ENCODE measurements at regions not wholly inside any gene's neighbourhood (a gene's known extent, or its start where the extent isn't known, plus 50 kb on each side); places are given as distances from the start of the nearest gene placed in this dataset.

- peaks cover 0 to 4% of the 10 kb centered on the region in 2 donors for H3K36me3 Mint-ChIP-seq
- DNase-seq, result no peak
- H3K27ac Mint-ChIP-seq, result peak overlapping the region in 1 of 6 donors; percentile 8
- peaks cover 14 to 36% (median 26%) of the 10 kb centered on the region in 7 donors for H3K9me3 Mint-ChIP-seq
- H3K4me3 Mint-ChIP-seq, result no peak overlapping the region
- H3K27me3 Mint-ChIP-seq, result no peaks in the 10 kb centered on the region
- ATAC-seq (ENCODE audit: low read depth in 2 of 2), result no peak
- H3K4me1 Mint-ChIP-seq, result no peaks in the 10 kb centered on the region
Measured at GRCh38 chr1:239505094-239505493, 118.7 kb downstream of the CHRM3 start.

GRCh38 chr1:239507826-239508225 lies 121.5 kb downstream of the CHRM3 start:
- Mint-ChIP-seq H3K27me3 (no peaks in the 10 kb centered on the region), H3K4me3 (no peak overlapping the region), H3K4me1 (no peaks in the 10 kb centered on the region), H3K36me3 (peaks cover 0 to 4% of the 10 kb centered on the region in 2 donors), H3K27ac (no peak overlapping the region), H3K9me3 (peaks cover 10 to 36% (median 26%) of the 10 kb centered on the region in 7 donors)
- DNase-seq (no peak), ATAC-seq (ENCODE audit: low read depth in 2 of 2) (no peak)

DNA sequence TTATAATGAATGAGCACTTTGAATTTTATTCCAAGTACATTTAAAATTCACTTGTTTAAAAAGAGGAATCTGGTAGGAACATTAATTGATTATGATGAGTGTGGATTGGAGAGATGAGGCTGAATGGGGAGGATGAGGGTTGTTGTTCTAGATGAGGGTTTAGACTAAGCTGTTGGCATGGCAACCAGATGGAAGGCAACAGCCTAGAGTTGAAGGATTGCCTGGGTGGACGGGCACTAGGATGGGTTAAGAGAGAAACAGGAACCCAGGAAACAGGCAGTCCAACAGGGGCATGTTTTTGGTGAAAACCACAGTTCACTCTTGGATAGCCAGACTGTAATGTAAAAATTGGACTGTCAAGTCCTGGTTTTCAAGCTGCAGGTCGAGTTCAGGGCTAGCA lies 125.5 kb downstream of the CHRM3 start:
- no peak for ATAC-seq (ENCODE audit: low read depth in 2 of 2)

GRCh38 chr1:239516579-239516978 lies 130.2 kb downstream of the CHRM3 start:
- no peak overlapping the region for H3K27ac Mint-ChIP-seq
- H3K9me3 Mint-ChIP-seq, result no peaks in the 10 kb centered on the region
- ATAC-seq (ENCODE audit: low read depth in 2 of 2), result no peak
- H3K4me3 Mint-ChIP-seq, result no peak overlapping the region
- no peaks in the 10 kb centered on the region for H3K36me3 Mint-ChIP-seq
- H3K27me3 Mint-ChIP-seq, result no peaks in the 10 kb centered on the region
- DNase-seq, result no peak
- H3K4me1 Mint-ChIP-seq, result no peaks in the 10 kb centered on the region

More for the DNA sequence above, 125.5 kb downstream of the CHRM3 start:
- Mint-ChIP-seq H3K9me3 (peaks cover 1 to 11% (median 7%) of the 10 kb centered on the region in 7 donors), H3K27me3 (no peaks in the 10 kb centered on the region), H3K36me3 (no peaks in the 10 kb centered on the region), H3K4me3 (no peak overlapping the region), H3K27ac (no peak overlapping the region), H3K4me1 (no peaks in the 10 kb centered on the region)
- no peak for DNase-seq

DNA sequence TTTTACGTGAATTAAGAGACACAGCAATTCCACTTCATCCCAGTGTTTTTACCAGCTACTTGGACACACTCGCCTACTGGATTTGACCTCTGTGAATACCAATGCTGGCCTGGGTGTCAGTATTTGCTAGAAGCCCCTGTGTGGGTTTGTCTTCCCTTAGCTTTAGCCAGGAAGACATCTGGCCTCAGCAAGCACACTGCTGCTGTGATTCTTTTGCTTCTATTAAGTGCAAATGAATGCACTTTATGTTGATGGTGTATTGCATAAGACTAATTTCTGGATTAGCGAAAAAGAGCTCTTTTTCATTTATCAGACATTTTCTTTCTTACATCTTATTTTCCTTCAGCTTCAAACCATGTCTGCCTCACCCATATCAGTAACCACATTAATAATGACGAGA lies 140.0 kb downstream of the CHRM3 start:
- Mint-ChIP-seq H3K36me3 (no peaks in the 10 kb centered on the region), H3K27ac (no peak overlapping the region), H3K4me3 (no peak overlapping the region), H3K27me3 (no peaks in the 10 kb centered on the region), H3K4me1 (no peaks in the 10 kb centered on the region), H3K9me3 (no peaks in the 10 kb centered on the region)
- ATAC-seq (ENCODE audit: low read depth in 2 of 2), result no peak
- DNase-seq, result no peak

GRCh38 chr1:239527051-239527693 lies 140.8 kb downstream of the CHRM3 start:
- Mint-ChIP-seq H3K27me3 (no peaks in the 10 kb centered on the region), H3K4me1 (no peaks in the 10 kb centered on the region), H3K4me3 (no peak overlapping the region), H3K27ac (no peak overlapping the region), H3K9me3 (no peaks in the 10 kb centered on the region), H3K36me3 (no peaks in the 10 kb centered on the region)
- DNase-seq (no peak), ATAC-seq (ENCODE audit: low read depth in 2 of 2) (no peak)

- Mint-ChIP-seq H3K27ac (no peak overlapping the region), H3K4me1 (no peaks in the 10 kb centered on the region), H3K9me3 (no peaks in the 10 kb centered on the region), H3K4me3 (no peak overlapping the region), H3K27me3 (no peaks in the 10 kb centered on the region), H3K36me3 (no peaks in the 10 kb centered on the region)
- no peak for ATAC-seq (ENCODE audit: low read depth in 2 of 2)
- no peak for DNase-seq
Measured at GRCh38 chr1:239536165-239536849, 149.9 kb downstream of the CHRM3 start.

GRCh38 chr1:239537795-239538194 lies 151.4 kb downstream of the CHRM3 start:
- H3K4me3 Mint-ChIP-seq, result no peak overlapping the region
- no peak overlapping the region for H3K27ac Mint-ChIP-seq
- no peak for DNase-seq
- ATAC-seq (ENCODE audit: low read depth in 2 of 2), result no peak
- no peaks in the 10 kb centered on the region for H3K36me3 Mint-ChIP-seq
- H3K4me1 Mint-ChIP-seq, result no peaks in the 10 kb centered on the region
- no peaks in the 10 kb centered on the region for H3K27me3 Mint-ChIP-seq
- H3K9me3 Mint-ChIP-seq, result no peaks in the 10 kb centered on the region

DNA sequence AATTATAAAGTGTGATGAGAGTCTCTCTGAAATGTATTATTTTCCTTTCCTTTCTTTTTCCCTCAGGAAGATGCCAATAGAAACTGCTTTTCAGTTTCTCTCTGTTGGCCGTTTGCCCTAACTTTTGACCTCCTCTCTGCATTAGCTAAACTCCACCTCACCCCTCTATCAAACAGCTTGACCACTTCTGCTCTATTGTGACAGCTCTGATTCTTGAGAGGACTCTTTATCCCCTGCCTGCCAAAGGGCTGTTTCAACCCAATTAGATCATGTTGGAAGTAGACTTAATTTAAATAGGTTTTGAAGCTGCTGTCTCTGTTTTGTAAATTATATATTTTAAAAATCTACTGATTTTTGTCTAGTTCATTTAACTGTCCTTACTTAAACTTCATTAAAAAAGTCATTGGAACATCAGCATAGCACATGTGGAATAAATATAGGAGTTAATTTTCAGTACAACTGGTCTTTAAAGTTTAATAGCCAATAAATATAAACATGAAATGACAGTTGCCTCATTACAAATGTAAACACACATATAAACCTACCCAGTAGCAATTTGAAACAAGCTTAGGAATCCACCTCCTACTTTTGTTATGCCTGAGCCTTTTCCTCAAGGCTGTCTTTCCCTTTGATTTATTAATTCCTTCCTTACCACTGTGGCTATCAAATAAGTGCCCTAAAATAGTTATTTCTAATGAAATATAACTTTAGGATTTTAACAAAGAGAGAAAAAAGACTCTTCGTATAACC lies 152.0 kb downstream of the CHRM3 start:
- H3K27ac Mint-ChIP-seq, result no peak overlapping the region

GRCh38 chr1:239539051-239539450 lies 152.7 kb downstream of the CHRM3 start:
- Mint-ChIP-seq H3K4me1 (no peaks in the 10 kb centered on the region), H3K36me3 (no peaks in the 10 kb centered on the region), H3K9me3 (peaks cover 0 to 2% (median 0%) of the 10 kb centered on the region in 7 donors), H3K4me3 (no peak overlapping the region), H3K27ac (peak overlapping the region in 1 of 6 donors; percentile 25), H3K27me3 (no peaks in the 10 kb centered on the region)
- no peak for DNase-seq
- no peak for ATAC-seq (ENCODE audit: low read depth in 2 of 2)

More for the DNA sequence above, 152.0 kb downstream of the CHRM3 start:
- no peaks in the 10 kb centered on the region for H3K36me3 Mint-ChIP-seq
- no peaks in the 10 kb centered on the region for H3K27me3 Mint-ChIP-seq
- no peak overlapping the region for H3K4me3 Mint-ChIP-seq
- DNase-seq, result no peak
- no peaks in the 10 kb centered on the region for H3K4me1 Mint-ChIP-seq
- ATAC-seq (ENCODE audit: low read depth in 2 of 2), result no peak
- peaks cover 0 to 2% (median 0%) of the 10 kb centered on the region in 7 donors for H3K9me3 Mint-ChIP-seq

DNA sequence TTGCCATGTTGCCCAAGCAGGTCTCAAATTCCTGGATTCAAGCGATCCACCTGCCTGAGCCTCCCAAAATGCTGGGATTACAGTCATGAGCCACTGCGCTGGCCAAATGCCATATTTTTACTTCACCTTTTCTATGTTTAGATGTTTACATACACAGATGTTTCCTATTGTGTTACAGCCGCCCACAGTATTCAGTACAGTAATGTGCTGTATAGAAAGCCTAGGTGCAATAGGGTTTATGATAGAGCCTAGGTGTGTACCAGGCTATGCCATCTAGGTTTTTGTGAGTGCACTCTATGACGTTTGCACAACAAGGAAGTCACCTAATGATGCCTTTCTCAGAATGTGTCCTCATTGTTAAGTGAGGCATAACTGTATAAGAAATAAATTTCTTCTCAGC lies 153.4 kb downstream of the CHRM3 start:
- DNase-seq (no peak), ATAC-seq (ENCODE audit: low read depth in 2 of 2) (no peak)
- Mint-ChIP-seq H3K9me3 (peaks cover 0 to 2% (median 0%) of the 10 kb centered on the region in 7 donors), H3K27ac (no peak overlapping the region), H3K4me1 (no peaks in the 10 kb centered on the region), H3K36me3 (no peaks in the 10 kb centered on the region), H3K27me3 (no peaks in the 10 kb centered on the region), H3K4me3 (no peak overlapping the region)

DNA sequence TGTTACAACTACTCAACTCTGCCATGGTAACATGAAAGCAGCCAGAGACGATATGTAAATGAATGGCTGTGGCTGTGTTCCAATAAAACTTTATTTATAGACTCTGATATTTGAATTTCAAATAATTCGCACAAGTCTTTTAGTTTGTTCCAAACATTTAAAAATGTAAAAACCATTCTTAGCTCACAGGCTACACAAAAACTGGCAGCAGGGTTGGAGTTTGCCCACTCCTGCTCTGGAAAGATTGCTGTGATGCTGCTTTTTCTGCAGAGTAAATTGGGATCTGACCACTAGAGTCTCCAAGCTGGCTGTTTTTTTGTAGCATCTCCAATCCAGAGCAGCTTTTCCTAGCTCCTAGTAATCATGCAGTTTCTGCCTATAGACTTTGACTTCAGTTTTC lies 157.5 kb downstream of the CHRM3 start:
- Mint-ChIP-seq H3K4me1 (peaks cover 3 to 13% (median 4%) of the 10 kb centered on the region in 3 donors), H3K27ac (peak overlapping the region in 1 of 6 donors; percentile 15), H3K36me3 (no peaks in the 10 kb centered on the region), H3K4me3 (no peak overlapping the region), H3K27me3 (no peaks in the 10 kb centered on the region), H3K9me3 (peaks cover 0 to 6% (median 4%) of the 10 kb centered on the region in 7 donors)
- DNase-seq, result no peak
- no peak for ATAC-seq (ENCODE audit: low read depth in 2 of 2)

DNA sequence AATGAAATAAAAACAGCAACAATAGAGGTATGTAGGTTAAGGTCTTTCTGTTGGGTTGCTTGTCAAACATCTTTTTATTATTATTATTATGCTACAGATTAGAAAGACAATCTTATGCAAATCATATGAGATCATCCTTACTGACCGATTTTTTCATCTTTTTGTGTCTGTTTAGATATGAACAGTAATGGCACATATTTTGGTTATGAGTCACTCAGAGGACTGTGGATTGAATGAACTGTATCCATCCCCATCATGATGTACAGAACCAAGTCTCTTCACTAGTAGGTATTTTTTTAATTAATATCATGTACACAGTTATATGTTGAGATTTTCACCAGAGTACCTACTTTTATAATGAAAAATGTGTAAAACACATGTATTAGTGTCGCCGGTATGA lies 159.1 kb downstream of the CHRM3 start:
- Mint-ChIP-seq H3K36me3 (no peaks in the 10 kb centered on the region), H3K4me3 (no peak overlapping the region), H3K27me3 (no peaks in the 10 kb centered on the region), H3K9me3 (peaks cover 0 to 8% (median 4%) of the 10 kb centered on the region in 7 donors), H3K4me1 (peaks cover 3 to 13% (median 4%) of the 10 kb centered on the region in 3 donors), H3K27ac (no peak overlapping the region)
- DNase-seq (no peak), ATAC-seq (ENCODE audit: low read depth in 2 of 2) (no peak)

DNA sequence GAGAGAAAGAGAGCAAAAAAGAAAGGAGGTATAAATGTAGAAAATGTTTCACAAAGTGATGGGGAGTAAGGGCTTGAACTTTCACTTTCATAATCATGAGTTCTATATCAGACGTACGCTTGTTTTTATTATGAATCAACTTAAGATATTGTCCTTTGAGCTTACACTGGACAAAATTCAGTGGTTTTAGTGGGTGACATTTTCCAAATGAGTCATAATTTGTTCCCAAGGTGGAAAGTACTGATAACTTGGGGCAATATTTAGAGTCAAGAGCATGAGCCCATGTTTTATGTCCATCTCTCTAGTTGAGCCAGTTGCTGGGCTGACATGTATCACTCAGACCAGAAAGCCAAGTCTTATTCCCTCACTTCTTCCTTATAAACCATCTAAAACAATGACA lies 161.6 kb downstream of the CHRM3 start:
- Mint-ChIP-seq H3K9me3 (peaks cover 0 to 8% (median 4%) of the 10 kb centered on the region in 7 donors), H3K27ac (peak overlapping the region in 2 of 6 donors; percentile 2 to 82), H3K36me3 (no peaks in the 10 kb centered on the region), H3K4me3 (peak overlapping the region in 6 of 8 donors; percentile 10 to 68 (median 47)), H3K27me3 (no peaks in the 10 kb centered on the region), H3K4me1 (peaks cover 3 to 13% (median 4%) of the 10 kb centered on the region in 3 donors)
- DNase-seq, result no peak
- ATAC-seq (ENCODE audit: low read depth in 2 of 2), result no peak

Data from naive B cell (primary cell).